ENCODE measurements at regions not wholly inside any gene's neighbourhood (a gene's known extent, or its start where the extent isn't known, plus 50 kb on each side); places are given as distances from the start of the nearest gene placed in this dataset.
"Not testable (repeated sequence)": the region's sequence is repeated elsewhere in the genome, so short reads cannot be mapped to it uniquely, and the experiment has no call there.

- H3K4ac ChIP-seq (ENCODE audit: low read depth, low read length); H3K27me3 ChIP-seq (ENCODE audit: control insufficient read depth, insufficient read depth, low read length); H2BK120ac ChIP-seq (ENCODE audit: low read depth, low read length); H3K14ac ChIP-seq (replicated peaks; ENCODE audit: low read depth, low read length); CTCF ChIA-PET; POLR2A ChIA-PET (ENCODE audit: unreplicated experiment); H3K4me3 ChIP-seq (ENCODE audit: insufficient read depth, low read depth, low read length); H2AFZ ChIP-seq (replicated peaks; ENCODE audit: low read length, poor library complexity); H3K18ac ChIP-seq (ENCODE audit: low read depth, low read length); H3K79me1 ChIP-seq (ENCODE audit: low read depth in 1 of 2, low read length in 2 of 2); H3K36me3 ChIP-seq (ENCODE audit: control insufficient read depth, insufficient read depth, low read length); H3K4me2 ChIP-seq (ENCODE audit: low read depth, low read length); H3K9me1 ChIP-seq (ENCODE audit: insufficient read depth, low read length); H4K5ac ChIP-seq (ENCODE audit: low read depth, low read length); H3K27ac ChIP-seq (ENCODE audit: insufficient read depth, low read length); H4K20me1 ChIP-seq (ENCODE audit: insufficient read depth, low read length); H3K9me3 ChIP-seq (ENCODE audit: control insufficient read depth, insufficient read depth, low read length); H2BK5ac ChIP-seq (ENCODE audit: low read depth, low read length, poor library complexity, severe bottlenecking); intact Hi-C loops (cut with micrococcal nuclease); H4K8ac ChIP-seq (ENCODE audit: low read depth in 2 of 2, low read length in 2 of 2); H3K9ac ChIP-seq (ENCODE audit: low read depth, low read length); H2AK5ac ChIP-seq (ENCODE audit: low read depth, low read length); H2BK20ac ChIP-seq (ENCODE audit: low read depth, low read length); BruUV-seq (replicated peaks); H3K56ac ChIP-seq (ENCODE audit: extremely low read depth, insufficient read depth, low read length); dilution Hi-C loops (cut with HindIII; ENCODE audit: low sequenced_read_pairs, unreplicated experiment); H3K23ac ChIP-seq (ENCODE audit: low read depth, low read length); H2AK9ac ChIP-seq (replicated peaks; ENCODE audit: low read depth, low read length, poor library complexity); H4K91ac ChIP-seq (ENCODE audit: insufficient read depth, low read depth, low read length); H2BK15ac ChIP-seq (ENCODE audit: low read depth, low read length); H3K4me1 ChIP-seq (ENCODE audit: control insufficient read depth, insufficient read depth, low read length): not testable (repeated sequence)
- in situ Hi-C loops (cut with MboI; ENCODE audit: low sequenced_read_pairs): loop anchor here (25.0 kb wide), 1 partner anchor 302 kb away; no protein-coding TSS in a partner anchor
- peak; percentile 63 for TF ChIP-seq FOS (IDR thresholded peaks at IDR 0.05; ENCODE audit: low read depth, low read length)
- DNase-seq (peak; percentile 87), ATAC-seq (ENCODE audit: low read depth) (peak; percentile 98)
- no CpG with 5 or more reads among the region's 3 CpGs for WGBS, 2 experiments (ENCODE audit: extremely low coverage in 2 of 2, insufficient read length in 1 of 2)
Observed at GRCh38 chr3:75285531-75286148, 378.5 kb upstream of the FRG2C start.

- H3K9me3 ChIP-seq (ENCODE audit: control insufficient read depth, insufficient read depth, low read length); H3K14ac ChIP-seq (replicated peaks; ENCODE audit: low read depth, low read length); CTCF ChIA-PET; POLR2A ChIA-PET (ENCODE audit: unreplicated experiment); H3K27ac ChIP-seq (ENCODE audit: insufficient read depth, low read length); H4K8ac ChIP-seq (ENCODE audit: low read depth in 2 of 2, low read length in 2 of 2); H2BK5ac ChIP-seq (ENCODE audit: low read depth, low read length, poor library complexity, severe bottlenecking); H3K4me3 ChIP-seq (ENCODE audit: insufficient read depth, low read depth, low read length); H4K5ac ChIP-seq (ENCODE audit: low read depth, low read length); H3K9ac ChIP-seq (ENCODE audit: low read depth, low read length); H2AK5ac ChIP-seq (ENCODE audit: low read depth, low read length); H3K4me1 ChIP-seq (ENCODE audit: control insufficient read depth, insufficient read depth, low read length); H3K36me3 ChIP-seq (ENCODE audit: control insufficient read depth, insufficient read depth, low read length); H3K18ac ChIP-seq (ENCODE audit: low read depth, low read length); H3K4ac ChIP-seq (ENCODE audit: low read depth, low read length); H2BK120ac ChIP-seq (ENCODE audit: low read depth, low read length); H2AFZ ChIP-seq (replicated peaks; ENCODE audit: low read length, poor library complexity); H3K79me1 ChIP-seq (ENCODE audit: low read depth in 1 of 2, low read length in 2 of 2); dilution Hi-C loops (cut with HindIII; ENCODE audit: low sequenced_read_pairs, unreplicated experiment); H3K56ac ChIP-seq (ENCODE audit: extremely low read depth, insufficient read depth, low read length); H2BK15ac ChIP-seq (ENCODE audit: low read depth, low read length); intact Hi-C loops (cut with micrococcal nuclease); H2AK9ac ChIP-seq (replicated peaks; ENCODE audit: low read depth, low read length, poor library complexity); ATAC-seq (ENCODE audit: low read depth); H3K23ac ChIP-seq (ENCODE audit: low read depth, low read length); H3K9me1 ChIP-seq (ENCODE audit: insufficient read depth, low read length); H4K20me1 ChIP-seq (ENCODE audit: insufficient read depth, low read length); H3K27me3 ChIP-seq (ENCODE audit: control insufficient read depth, insufficient read depth, low read length); H3K4me2 ChIP-seq (ENCODE audit: low read depth, low read length); H2BK20ac ChIP-seq (ENCODE audit: low read depth, low read length); H4K91ac ChIP-seq (ENCODE audit: insufficient read depth, low read depth, low read length); BruUV-seq (replicated peaks); DNase-seq: not testable (repeated sequence)
- 97% methylated on average over 11 of the region's 40 CpGs; no CpG with 5 or more reads in 1 of the 2 experiments for WGBS, 2 experiments (ENCODE audit: extremely low coverage in 2 of 2, insufficient read length in 1 of 2)
- in situ Hi-C loops (cut with MboI; ENCODE audit: low sequenced_read_pairs): loop anchor here (25.0 kb wide), 1 partner anchor 298 kb away; no protein-coding TSS in a partner anchor
Observed at GRCh38 chr3:75288972-75289574, 375.1 kb upstream of the FRG2C start.

All from IMR-90 (cell line).